Endothelial cell (in vitro differentiated cells): ENCODE measurements at regions not wholly inside any gene's neighbourhood (a gene's known extent, or its start where the extent isn't known, plus 50 kb on each side); places are given as distances from the start of the nearest gene placed in this dataset.

Experiments used
- DNase-seq: peaks from one replicate; pipeline ENCODE4 v3.0.0; 2021; ENCODE audit warnings: low spot score
- H3K27ac Mint-ChIP-seq: one replicate; pipeline ENCODE4 v1.8.0; 2021; ENCODE audit warnings: mixed read lengths, inconsistent platforms; ENCODE audit not compliant: unreplicated experiment
- H3K27me3 Mint-ChIP-seq: one replicate; pipeline ENCODE4 v1.8.0; 2021; ENCODE audit warnings: mild to moderate bottlenecking, moderate library complexity, mixed read lengths, inconsistent platforms; ENCODE audit not compliant: unreplicated experiment
- H3K36me3 Mint-ChIP-seq: one replicate; pipeline ENCODE4 v1.8.0; 2021; ENCODE audit warnings: mild to moderate bottlenecking, low read depth, mixed read lengths, inconsistent platforms; ENCODE audit not compliant: unreplicated experiment
- H3K4me1 Mint-ChIP-seq: one replicate; pipeline ENCODE4 v1.8.0; 2021; ENCODE audit warnings: mild to moderate bottlenecking, mixed read lengths, inconsistent platforms; ENCODE audit not compliant: unreplicated experiment
- H3K4me3 Mint-ChIP-seq: one replicate; pipeline ENCODE4 v1.8.0; 2021; ENCODE audit warnings: mild to moderate bottlenecking, mixed read lengths, inconsistent platforms; ENCODE audit not compliant: unreplicated experiment
- H3K9me3 Mint-ChIP-seq: one replicate; pipeline ENCODE4 v1.8.0; 2021; ENCODE audit warnings: mixed read lengths, inconsistent platforms; ENCODE audit not compliant: unreplicated experiment
- CTCF ChIP-seq: fragments of 200-600 bp; sonication (generic); IDR thresholded peaks from one replicate; pipeline ENCODE4 v1.5.0; 2021; ENCODE audit warnings: antibody characterized with exemption; ENCODE audit not compliant: unreplicated experiment

GRCh38 chr13:67967031-67967430, 736.9 kb upstream of the PCDH9 start:
- no peak for DNase-seq
- Mint-ChIP-seq H3K27me3 (no peaks in the 10 kb centered on the region), H3K27ac (no peak overlapping the region), H3K4me1 (peaks cover 7% of the 10 kb centered on the region), H3K9me3 (no peaks in the 10 kb centered on the region), H3K4me3 (no peak overlapping the region), H3K36me3 (no peaks in the 10 kb centered on the region)
- TF ChIP-seq CTCF = no peak

GRCh38 chr13:67966065-67966464, 735.9 kb upstream of the PCDH9 start:
- Mint-ChIP-seq H3K27me3 (no peaks in the 10 kb centered on the region), H3K4me1 (peaks cover 7% of the 10 kb centered on the region), H3K27ac (no peak overlapping the region), H3K9me3 (no peaks in the 10 kb centered on the region), H3K4me3 (no peak overlapping the region), H3K36me3 (no peaks in the 10 kb centered on the region)
- TF ChIP-seq CTCF = no peak
- DNase-seq = no peak

- DNase-seq = no peak
- H3K27me3 Mint-ChIP-seq = no peaks in the 10 kb centered on the region
- H3K9me3 Mint-ChIP-seq = no peaks in the 10 kb centered on the region
- H3K4me3 Mint-ChIP-seq = no peak overlapping the region
- H3K27ac Mint-ChIP-seq = no peak overlapping the region
- H3K4me1 Mint-ChIP-seq = peaks cover 7% of the 10 kb centered on the region
- TF ChIP-seq CTCF = no peak
- H3K36me3 Mint-ChIP-seq = no peaks in the 10 kb centered on the region
These were observed 734.9 kb upstream of the PCDH9 start for GRCh38 chr13:67964986-67965385.

GRCh38 chr13:67964091-67964490, 734.0 kb upstream of the PCDH9 start:
- no peak for DNase-seq
- Mint-ChIP-seq H3K4me3 (no peak overlapping the region), H3K27ac (no peak overlapping the region), H3K36me3 (no peaks in the 10 kb centered on the region), H3K9me3 (no peaks in the 10 kb centered on the region), H3K27me3 (no peaks in the 10 kb centered on the region), H3K4me1 (peaks cover 7% of the 10 kb centered on the region)
- TF ChIP-seq CTCF = no peak

- Mint-ChIP-seq H3K27me3 (no peaks in the 10 kb centered on the region), H3K36me3 (no peaks in the 10 kb centered on the region), H3K27ac (no peak overlapping the region), H3K4me1 (peaks cover 6% of the 10 kb centered on the region), H3K9me3 (no peaks in the 10 kb centered on the region), H3K4me3 (no peak overlapping the region)
- no peak for DNase-seq
- no peak for TF ChIP-seq CTCF
These were observed 731.2 kb upstream of the PCDH9 start for GRCh38 chr13:67961331-67961730.
